PC-3 (cell line): ENCODE measurements at regions not wholly inside any gene's neighbourhood (a gene's known extent, or its start where the extent isn't known, plus 50 kb on each side); places are given as distances from the start of the nearest gene placed in this dataset.
"Not testable (repeated sequence)": the region's sequence is repeated elsewhere in the genome, so short reads cannot be mapped to it uniquely, and the experiment has no call there.

Experiments used
- ATAC-seq: fragments of 200-7000 bp; cut with Tn5 transposase; 2 replicates; pipeline ENCODE4 v1.9.1; 2020; ENCODE audit warnings: mild to moderate bottlenecking, moderate library complexity
- BruUV-seq: library from RNA; stranded (reverse); fragments of 400-500 nt; replicated peaks from 2 replicates; lab custom pipeline; 2021; lab: Mats Ljungman, UMichigan
- CTCF ChIA-PET: fragments of 300-600 bp; sonication (Branson Sonifier 250); formaldehyde crosslinking; loops from one replicate; lab custom pipeline; 2022; ENCODE audit warnings: antibody characterized with exemption; lab: Charles Lee
- POLR2A ChIA-PET: fragments of 300-600 bp; sonication (Branson Sonifier 250); formaldehyde crosslinking; loops from one replicate; lab custom pipeline; 2022; ENCODE audit warnings: antibody characterized with exemption; ENCODE audit not compliant: unreplicated experiment; lab: Charles Lee
- DNase-seq: peaks from one replicate; pipeline ENCODE4 v3.0.0-alpha.2; 2015
- H2AFZ ChIP-seq: fragments of 300-600 bp; sonication (generic); 2 replicates; pipeline ENCODE4 v1.6.0; 2016; ENCODE audit warnings: antibody characterized with exemption, low read length
- H3F3A ChIP-seq: fragments of 300-600 bp; sonication (generic); one replicate; pipeline ENCODE4 v1.6.0; 2017; ENCODE audit warnings: antibody characterized with exemption, low read length, control low read depth, mild to moderate bottlenecking; ENCODE audit not compliant: unreplicated experiment
- H3K27ac ChIP-seq: fragments of 300-600 bp; sonication (generic); 2 replicates; pipeline ENCODE4 v1.5.1; 2016; ENCODE audit warnings: mild to moderate bottlenecking, low read length
- H3K27me3 ChIP-seq: fragments of 300-600 bp; sonication (generic); 2 replicates; pipeline ENCODE4 v1.6.1; 2016; ENCODE audit warnings: low read length, mixed read lengths
- H3K36me3 ChIP-seq: fragments of 300-600 bp; sonication (generic); 2 replicates; pipeline ENCODE4 v1.6.1; 2016; ENCODE audit warnings: low read depth, mixed run types, low read length, mixed read lengths
- H3K4me1 ChIP-seq: fragments of 300-600 bp; sonication (generic); 2 replicates; pipeline ENCODE4 v1.5.1; 2016; ENCODE audit warnings: low read length; ENCODE audit not compliant: insufficient read depth
- H3K4me2 ChIP-seq: fragments of 300-600 bp; sonication (generic); 2 replicates; pipeline ENCODE4 v1.6.0; 2016; ENCODE audit warnings: low read length
- H3K4me3 ChIP-seq: fragments of 300-600 bp; sonication (generic); 2 replicates; pipeline ENCODE4 v1.5.1; 2016; ENCODE audit warnings: mild to moderate bottlenecking, low read length, mixed read lengths
- H3K79me2 ChIP-seq: fragments of 300-600 bp; sonication (generic); 2 replicates; pipeline ENCODE4 v1.6.1; 2017; ENCODE audit warnings: low read length, mixed read lengths
- H3K9ac ChIP-seq: fragments of 300-600 bp; sonication (generic); 2 replicates; pipeline ENCODE4 v1.6.0; 2016; ENCODE audit warnings: mild to moderate bottlenecking, low read length
- H3K9me2 ChIP-seq: fragments of 300-600 bp; sonication (generic); replicated peaks from 2 replicates; pipeline ENCODE4 v1.6.1; 2016; ENCODE audit warnings: mixed run types, low read length, mixed read lengths
- H3K9me3 ChIP-seq: fragments of 300-600 bp; sonication (generic); 2 replicates; pipeline ENCODE4 v1.6.1; 2016; ENCODE audit warnings: low read length, mixed read lengths
- H4K20me1 ChIP-seq: fragments of 300-600 bp; sonication (generic); 2 replicates; pipeline ENCODE4 v1.6.1; 2016; ENCODE audit warnings: low read length, mixed read lengths
- EZH2 ChIP-seq: fragments of 300-600 bp; sonication (generic); IDR thresholded peaks from one replicate; pipeline ENCODE4 v1.6.1; 2017; ENCODE audit warnings: antibody characterized with exemption, mild to moderate bottlenecking, low read length; ENCODE audit not compliant: unreplicated experiment
- EZH2phosphoT487 ChIP-seq: fragments of 300-600 bp; sonication (generic); IDR thresholded peaks from 2 replicates; pipeline ENCODE4 v1.6.1; 2018; ENCODE audit warnings: mild to moderate bottlenecking, antibody characterized with exemption, low read length, borderline replicate concordance
- intact Hi-C: fragments of 100-400 bp; cut with micrococcal nuclease; formaldehyde crosslinking; loops from 2 replicates; pipeline ENCODE4 v1.9.0; 2023
- TF ChIP-seq, protein P1 (sequence below): fragments of 300-600 bp; sonication (generic); conservative IDR thresholded peaks from 2 replicates; pipeline ENCODE4 v1.5.1; 2017; ENCODE audit warnings: antibody characterized with exemption, low read depth, mild to moderate bottlenecking, low read length

DNA sequence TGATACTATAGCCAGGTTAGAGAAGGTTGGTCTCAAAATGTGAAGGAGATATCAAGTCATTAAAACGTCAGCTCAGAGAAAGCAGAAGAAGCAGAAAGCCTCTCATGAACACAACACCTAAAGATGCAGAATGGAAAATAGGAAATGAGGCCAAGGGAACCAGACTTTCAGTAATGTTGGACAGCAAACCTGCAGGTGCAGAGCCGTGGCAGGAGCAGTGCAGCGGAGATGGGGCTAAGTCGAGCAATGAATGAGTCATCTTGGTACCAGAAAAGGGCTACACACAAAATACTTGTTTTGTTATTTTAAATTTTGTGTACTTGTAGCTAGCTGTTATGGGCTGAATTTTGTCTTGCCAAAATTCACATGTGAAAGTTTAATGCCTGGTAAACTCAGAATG is 479.6 kb upstream of the POM121L12 start:
- no peak overlapping the region for H2AFZ ChIP-seq
- no peaks in the 10 kb centered on the region for H3K4me1 ChIP-seq
- no peak overlapping the region for H3K4me3 ChIP-seq
- ChIA-PET CTCF (no interaction called here), POLR2A (no interaction called here)
- H3K9me2 ChIP-seq: no peaks in the 10 kb centered on the region
- H3K9ac ChIP-seq: no peak overlapping the region
- intact Hi-C loops: no loop called here
- no peak overlapping the region for H3K4me2 ChIP-seq
- BruUV-seq: no TSS peak
- no peak for TF ChIP-seq EZH2
- TF ChIP-seq, protein P1, sequence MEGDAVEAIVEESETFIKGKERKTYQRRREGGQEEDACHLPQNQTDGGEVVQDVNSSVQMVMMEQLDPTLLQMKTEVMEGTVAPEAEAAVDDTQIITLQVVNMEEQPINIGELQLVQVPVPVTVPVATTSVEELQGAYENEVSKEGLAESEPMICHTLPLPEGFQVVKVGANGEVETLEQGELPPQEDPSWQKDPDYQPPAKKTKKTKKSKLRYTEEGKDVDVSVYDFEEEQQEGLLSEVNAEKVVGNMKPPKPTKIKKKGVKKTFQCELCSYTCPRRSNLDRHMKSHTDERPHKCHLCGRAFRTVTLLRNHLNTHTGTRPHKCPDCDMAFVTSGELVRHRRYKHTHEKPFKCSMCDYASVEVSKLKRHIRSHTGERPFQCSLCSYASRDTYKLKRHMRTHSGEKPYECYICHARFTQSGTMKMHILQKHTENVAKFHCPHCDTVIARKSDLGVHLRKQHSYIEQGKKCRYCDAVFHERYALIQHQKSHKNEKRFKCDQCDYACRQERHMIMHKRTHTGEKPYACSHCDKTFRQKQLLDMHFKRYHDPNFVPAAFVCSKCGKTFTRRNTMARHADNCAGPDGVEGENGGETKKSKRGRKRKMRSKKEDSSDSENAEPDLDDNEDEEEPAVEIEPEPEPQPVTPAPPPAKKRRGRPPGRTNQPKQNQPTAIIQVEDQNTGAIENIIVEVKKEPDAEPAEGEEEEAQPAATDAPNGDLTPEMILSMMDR: no peak
- TF ChIP-seq EZH2phosphoT487: no peak
- no peaks in the 10 kb centered on the region for H3F3A ChIP-seq
- ATAC-seq: no peak
- no peaks in the 10 kb centered on the region for H4K20me1 ChIP-seq
- no peaks in the 10 kb centered on the region for H3K9me3 ChIP-seq
- no peaks in the 10 kb centered on the region for H3K27me3 ChIP-seq
- H3K36me3 ChIP-seq: no peaks in the 10 kb centered on the region
- H3K27ac ChIP-seq: no peak overlapping the region
- no peaks in the 10 kb centered on the region for H3K79me2 ChIP-seq
- no peak for DNase-seq

DNA sequence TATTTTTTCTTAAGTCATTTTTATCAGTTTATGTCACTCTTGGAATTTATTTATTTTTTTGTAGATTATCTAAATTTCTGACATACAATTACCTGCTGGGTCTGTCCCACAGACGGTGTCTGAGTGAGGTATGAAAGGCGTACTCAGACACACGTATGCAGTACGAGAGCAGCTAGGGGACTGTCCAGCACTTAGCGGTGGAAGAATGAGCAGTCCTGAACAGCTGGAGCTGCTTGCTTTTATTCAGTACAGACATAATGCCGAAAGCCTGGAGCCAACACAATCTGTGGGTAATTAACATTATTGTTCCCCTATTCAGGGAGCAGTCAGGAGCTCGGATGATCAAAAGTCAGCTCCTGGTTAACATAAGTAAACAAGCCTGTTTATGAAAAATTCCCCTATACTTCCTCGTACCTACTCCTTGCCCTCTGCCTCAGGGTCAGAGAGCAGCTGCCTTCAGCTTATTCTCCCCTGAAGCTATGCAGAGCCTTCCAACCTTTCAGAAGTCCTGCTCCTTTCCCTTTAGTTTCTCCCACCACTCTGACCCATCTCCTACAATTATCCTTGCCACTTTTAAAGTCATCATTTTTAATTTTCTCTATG is 488.0 kb upstream of the POM121L12 start:
- H3K36me3 ChIP-seq: no peaks in the 10 kb centered on the region
- H3K9me2 ChIP-seq: no peaks in the 10 kb centered on the region
- TF ChIP-seq EZH2: no peak
- TF ChIP-seq, protein P1: no peak
- no peak for TF ChIP-seq EZH2phosphoT487
- no peak overlapping the region for H3K9ac ChIP-seq
- no TSS peak for BruUV-seq
- no peaks in the 10 kb centered on the region for H3K27me3 ChIP-seq
- peaks cover 8% of the 10 kb centered on the region; the same call in 1 of the 2 replicates for H3K9me3 ChIP-seq
- DNase-seq (no peak), ATAC-seq (no peak)
- H3K4me1 ChIP-seq: no peaks in the 10 kb centered on the region
- no peak overlapping the region for H2AFZ ChIP-seq
- no peak overlapping the region for H3K4me2 ChIP-seq
- H3K4me3 ChIP-seq: no peak overlapping the region
- H3K79me2 ChIP-seq: no peaks in the 10 kb centered on the region
- intact Hi-C loops: no loop called here
- H4K20me1 ChIP-seq: no peaks in the 10 kb centered on the region
- H3F3A ChIP-seq: no peaks in the 10 kb centered on the region
- H3K27ac ChIP-seq: no peak overlapping the region
- ChIA-PET CTCF (no interaction called here), POLR2A (no interaction called here)

DNA sequence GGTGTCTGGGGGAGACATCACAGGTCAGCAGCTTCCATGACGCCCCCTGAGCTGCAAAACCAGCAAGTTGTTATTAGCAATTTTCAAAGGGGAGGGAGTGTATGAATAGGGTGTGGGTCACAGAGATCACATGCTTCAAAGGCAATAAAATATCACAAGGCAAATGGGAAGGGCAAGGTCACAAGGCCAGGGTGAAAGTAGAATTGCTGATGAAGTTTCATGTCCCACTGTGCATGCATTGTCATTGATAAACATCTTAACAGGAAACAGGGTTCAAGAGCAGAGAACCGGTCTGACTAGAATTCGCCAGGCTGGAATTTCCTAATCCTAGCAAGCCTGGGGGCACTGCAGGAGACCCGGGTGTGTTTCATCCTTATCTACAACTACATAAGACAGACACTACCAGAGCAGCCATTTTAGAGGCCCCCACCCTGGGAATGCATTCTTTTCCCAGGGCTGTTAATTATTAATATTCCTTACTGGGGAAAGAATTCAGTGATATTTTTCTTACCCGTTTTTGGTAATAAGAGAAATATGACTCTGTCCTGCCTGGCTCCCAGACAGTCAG is 494.2 kb upstream of the POM121L12 start:
- H3K4me1 ChIP-seq, intact Hi-C loops, H3K4me2 ChIP-seq, POLR2A ChIA-PET, ATAC-seq, H3K27ac ChIP-seq, H3K9me3 ChIP-seq, CTCF ChIA-PET, H3F3A ChIP-seq, H3K9ac ChIP-seq, H4K20me1 ChIP-seq, BruUV-seq, H3K79me2 ChIP-seq, H3K36me3 ChIP-seq, H2AFZ ChIP-seq, DNase-seq, H3K4me3 ChIP-seq, H3K9me2 ChIP-seq, H3K27me3 ChIP-seq: not testable (repeated sequence)
